Panc1 (cell line): ENCODE measurements at regions not wholly inside any gene's neighbourhood (a gene's known extent, or its start where the extent isn't known, plus 50 kb on each side); places are given as distances from the start of the nearest gene placed in this dataset.

Experiments
- ATAC-seq: fragments of 200-7000 bp; cut with Tn5 transposase; 2 replicates; pipeline ENCODE4 v1.9.1; 2020; ENCODE audit warnings: mild to moderate bottlenecking, moderate library complexity
- BruUV-seq: library from RNA; stranded (reverse); fragments of 400-500 nt; replicated peaks from 2 replicates; lab custom pipeline; 2021; lab: Mats Ljungman, UMichigan
- CTCF ChIA-PET: fragments of 300-600 bp; sonication (Branson Sonifier 250); formaldehyde crosslinking; loops from one replicate; lab custom pipeline; 2022; ENCODE audit warnings: antibody characterized with exemption; lab: Charles Lee
- POLR2A ChIA-PET: fragments of 300-600 bp; sonication (Branson Sonifier 250); formaldehyde crosslinking; loops from one replicate; lab custom pipeline; 2022; ENCODE audit warnings: antibody characterized with exemption; lab: Charles Lee
- DNase-seq: peaks from one replicate; pipeline ENCODE4 v3.0.0-alpha.2; 2010; ENCODE audit warnings: low read depth, low spot score
- H3K27ac ChIP-seq: 2 replicates; pipeline ENCODE4 v1.5.1; 2011; ENCODE audit warnings: mild to moderate bottlenecking, low read length, inconsistent platforms
- H3K27me3 ChIP-seq: fragments of 200-500 bp; sonication (Bioruptor generic); 2 replicates; pipeline ENCODE4 v1.6.0; 2014; ENCODE audit warnings: low read length, inconsistent platforms; ENCODE audit not compliant: control insufficient read depth, insufficient read depth
- H3K36me3 ChIP-seq: fragments of 200-500 bp; sonication (Bioruptor generic); 2 replicates; pipeline ENCODE4 v1.5.1; 2014; ENCODE audit warnings: inconsistent platforms, mild to moderate bottlenecking, low read length, moderate library complexity; ENCODE audit not compliant: control insufficient read depth, insufficient read depth
- H3K4me1 ChIP-seq: 2 replicates; pipeline ENCODE4 v1.5.1; 2011; ENCODE audit warnings: inconsistent platforms, mild to moderate bottlenecking, low read length, moderate library complexity; ENCODE audit not compliant: control insufficient read depth, insufficient read depth
- H3K4me3 ChIP-seq, 2 experiments: 2 replicates each; pipeline ENCODE4 v1.5.1; 2011 to 2012; ENCODE audit warnings: low read depth in 2 of 2, low read length in 2 of 2, mild to moderate bottlenecking in 2 of 2, inconsistent platforms in 1 of 2, moderate library complexity in 1 of 2
- H3K9me3 ChIP-seq: fragments of 200-500 bp; sonication (Bioruptor generic); 2 replicates; pipeline ENCODE4 v1.5.1; 2014; ENCODE audit warnings: low read depth, mild to moderate bottlenecking, inconsistent platforms, low read length, moderate library complexity; ENCODE audit not compliant: control insufficient read depth, insufficient read depth
- CTCF ChIP-seq: fragments of 450-650 bp; IDR thresholded peaks from 2 replicates; pipeline ENCODE4 v1.5.1; 2017; ENCODE audit warnings: mild to moderate bottlenecking
- POLR2AphosphoS5 ChIP-seq: IDR thresholded peaks from 2 replicates; pipeline ENCODE4 v1.6.1; 2012; ENCODE audit warnings: mild to moderate bottlenecking, low read depth, low read length, moderate library complexity
- REST ChIP-seq, 2 experiments: IDR thresholded peaks; 2 replicates each; pipeline ENCODE4 v1.6.1; 2011 to 2012; ENCODE audit warnings: low read depth in 2 of 2, control low read depth in 1 of 2, low read length in 1 of 2, mild to moderate bottlenecking in 1 of 2, moderate library complexity in 1 of 2; ENCODE audit not compliant: insufficient read depth in 1 of 2
- SIN3A ChIP-seq: IDR thresholded peaks from 2 replicates; pipeline ENCODE4 v1.6.1; 2012; ENCODE audit warnings: low read depth, mild to moderate bottlenecking, low read length, moderate library complexity, borderline replicate concordance; ENCODE audit not compliant: insufficient read depth
- TCF7L2 ChIP-seq: IDR thresholded peaks from 2 replicates; pipeline ENCODE4 v1.6.1; 2011; ENCODE audit warnings: mild to moderate bottlenecking, low read depth, low read length, inconsistent platforms
- in situ Hi-C: cut with HindIII; loops from 2 replicates; pipeline ENCODE4 v1.10.0; 2016; ENCODE audit warnings: low sequenced_read_pairs, low pct_unique_long_range_greater_than_20kb
- intact Hi-C: fragments of 100-400 bp; cut with micrococcal nuclease; formaldehyde crosslinking; loops from one replicate; pipeline ENCODE4 v1.10.0; 2022; ENCODE audit not compliant: unreplicated experiment

- Histone ChIP-seq H3K4me1 (no peaks in the 10 kb centered on the region), H3K27ac (no peak overlapping the region), H3K27me3 (no peaks in the 10 kb centered on the region), H3K9me3 (no peaks in the 10 kb centered on the region), H3K36me3 (no peaks in the 10 kb centered on the region), H3K4me3 (no peak overlapping the region)
- ATAC-seq, result no peak
- ChIA-PET CTCF (no interaction called here), POLR2A (no interaction called here)
- in situ Hi-C loops, result no loop called here
- no TSS peak for BruUV-seq
- DNase-seq, result no peak
- TF ChIP-seq SIN3A (no peak), TCF7L2 (no peak), REST (IDR thresholded peaks at IDR 0.05; ENCODE audit: insufficient read depth in 1 of 2, low read depth in 2 of 2, low read length in 1 of 2) (no peak), POLR2AphosphoS5 (no peak), CTCF (no peak)
- intact Hi-C loops, result no loop called here
Observed at GRCh38 chr5:118144540-118144939, 843.8 kb downstream of the DTWD2 start.

- no peak overlapping the region for H3K27ac ChIP-seq
- POLR2A ChIA-PET, result no interaction called here
- intact Hi-C loops, result no loop called here
- no TSS peak for BruUV-seq
- ATAC-seq, result no peak
- no peaks in the 10 kb centered on the region for H3K27me3 ChIP-seq
- in situ Hi-C loops, result no loop called here
- peaks cover 3% of the 10 kb centered on the region; the same call in 1 of the 2 replicates for H3K9me3 ChIP-seq
- TF ChIP-seq REST (IDR thresholded peaks at IDR 0.05; ENCODE audit: insufficient read depth in 1 of 2, low read depth in 2 of 2, low read length in 1 of 2), result no peak
- no peak for TF ChIP-seq TCF7L2
- TF ChIP-seq CTCF, result no peak
- no peak for TF ChIP-seq SIN3A
- no peak for TF ChIP-seq POLR2AphosphoS5
- CTCF ChIA-PET, result no interaction called here
- no peak for DNase-seq
- H3K4me3 ChIP-seq, result no peak overlapping the region
- H3K4me1 ChIP-seq, result no peaks in the 10 kb centered on the region
- H3K36me3 ChIP-seq, result no peaks in the 10 kb centered on the region
Observed at GRCh38 chr5:118139361-118139760, 849.0 kb downstream of the DTWD2 start.
